Kidney (tissue), 13 donors: ENCODE measurements at regions not wholly inside any gene's neighbourhood (a gene's known extent, or its start where the extent isn't known, plus 50 kb on each side); places are given as distances from the start of the nearest gene placed in this dataset.

Experiments
- DNase-seq, 5 donors: peaks; one replicate each; pipeline ENCODE4 v3.0.0-alpha.2; 2013 to 2020
- FAIRE-seq: peaks from 2 replicates; lab custom pipeline; 2012; peaks lifted over from hg19 to GRCh38; lab: Jason Lieb, UNC
- H3K27ac ChIP-seq, 2 donors: one replicate each; pipeline ENCODE4 v1.7.0; 2013; ENCODE audit warnings: low read depth in 2 of 2, low read length in 2 of 2, inconsistent platforms in 1 of 2
- H3K27me3 ChIP-seq: one replicate; pipeline ENCODE4 v1.7.1; 2013; ENCODE audit warnings: low read length, inconsistent platforms; ENCODE audit not compliant: control insufficient read depth, insufficient read depth
- H3K36me3 ChIP-seq, 3 donors: one replicate each; pipeline versions ENCODE4 v1.7.0 to v1.7.1; 2013; ENCODE audit warnings: low read length in 3 of 3, control low read depth in 1 of 3, inconsistent platforms in 1 of 3; ENCODE audit not compliant: insufficient read depth in 3 of 3, control insufficient read depth in 2 of 3
- H3K4me1 ChIP-seq, 3 donors: one replicate each; pipeline versions ENCODE4 v1.7.0 to v1.7.1; 2013; ENCODE audit warnings: low read length in 3 of 3, inconsistent platforms in 1 of 3, low read depth in 1 of 3; ENCODE audit not compliant: control insufficient read depth in 2 of 3, insufficient read depth in 2 of 3
- H3K4me3 ChIP-seq, 3 donors: one replicate each; pipeline versions ENCODE4 v1.7.0 to v1.8.1; 2013; ENCODE audit warnings: low read length in 3 of 3, control low read depth in 1 of 3, inconsistent platforms in 1 of 3
- H3K9ac ChIP-seq, 3 donors: one replicate each; pipeline versions ENCODE4 v1.7.0 to v1.7.1; 2013; ENCODE audit warnings: low read length in 3 of 3, control low read depth in 1 of 3, inconsistent platforms in 1 of 3
- H3K9me3 ChIP-seq, 3 donors: one replicate each; pipeline versions ENCODE4 v1.7.0 to v1.7.1; 2013; ENCODE audit warnings: low read length in 3 of 3, control low read depth in 1 of 3, inconsistent platforms in 1 of 3; ENCODE audit not compliant: control insufficient read depth in 2 of 3, insufficient read depth in 1 of 3
- intact Hi-C: fragments of 100-400 bp; cut with DNase I; formaldehyde crosslinking; loops from one replicate; pipeline ENCODE4 v1.11.1; 2022
- TF ChIP-seq, protein P1 (sequence below): IDR thresholded peaks from 3 replicates; pipeline ENCODE4 v1.5.1; 2012; ENCODE audit warnings: mild to moderate bottlenecking, moderate library complexity, borderline replicate concordance; ENCODE audit not compliant: insufficient read depth; ENCODE audit errors: extremely low read depth
- donor health status: control.
- donor health status: control.
- donor health status: control.
- donor health status: control.
- donor health status: control.
- donor health status: DM: yes; HTN: yes; CAD: no.
- donor health status: Normal renal cell carcinoma (clear cell type).

DNA sequence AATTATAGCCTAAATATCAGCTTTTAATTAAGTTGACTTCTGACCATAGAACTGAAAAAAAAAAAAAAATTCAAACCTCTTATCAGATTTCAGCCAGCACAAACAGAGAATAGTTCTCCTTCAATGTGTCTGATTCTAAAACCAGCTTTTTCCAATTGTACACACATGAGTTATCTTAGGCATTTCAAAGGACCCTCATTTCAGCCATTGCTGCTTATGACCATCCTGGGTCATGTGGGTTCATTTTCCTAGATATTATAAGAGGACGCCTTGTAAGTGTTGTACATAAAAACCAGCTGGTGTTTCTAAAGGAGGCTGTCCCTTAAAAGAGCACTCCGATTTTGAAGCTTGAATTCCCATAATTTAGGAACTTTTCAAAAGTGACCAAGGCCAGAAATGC, 62.3 kb upstream of the DYNC1I2 start:
- FAIRE-seq (no peak), DNase-seq (peak in 1 of 5 donors; percentile 3)
- no peaks in the 10 kb centered on the region for H3K27me3 ChIP-seq
- H3K4me1 ChIP-seq: no peaks in the 10 kb centered on the region
- no peak overlapping the region for H3K9ac ChIP-seq
- H3K36me3 ChIP-seq: no peaks in the 10 kb centered on the region
- no peak overlapping the region for H3K27ac ChIP-seq
- no peak overlapping the region for H3K4me3 ChIP-seq
- TF ChIP-seq, protein P1, sequence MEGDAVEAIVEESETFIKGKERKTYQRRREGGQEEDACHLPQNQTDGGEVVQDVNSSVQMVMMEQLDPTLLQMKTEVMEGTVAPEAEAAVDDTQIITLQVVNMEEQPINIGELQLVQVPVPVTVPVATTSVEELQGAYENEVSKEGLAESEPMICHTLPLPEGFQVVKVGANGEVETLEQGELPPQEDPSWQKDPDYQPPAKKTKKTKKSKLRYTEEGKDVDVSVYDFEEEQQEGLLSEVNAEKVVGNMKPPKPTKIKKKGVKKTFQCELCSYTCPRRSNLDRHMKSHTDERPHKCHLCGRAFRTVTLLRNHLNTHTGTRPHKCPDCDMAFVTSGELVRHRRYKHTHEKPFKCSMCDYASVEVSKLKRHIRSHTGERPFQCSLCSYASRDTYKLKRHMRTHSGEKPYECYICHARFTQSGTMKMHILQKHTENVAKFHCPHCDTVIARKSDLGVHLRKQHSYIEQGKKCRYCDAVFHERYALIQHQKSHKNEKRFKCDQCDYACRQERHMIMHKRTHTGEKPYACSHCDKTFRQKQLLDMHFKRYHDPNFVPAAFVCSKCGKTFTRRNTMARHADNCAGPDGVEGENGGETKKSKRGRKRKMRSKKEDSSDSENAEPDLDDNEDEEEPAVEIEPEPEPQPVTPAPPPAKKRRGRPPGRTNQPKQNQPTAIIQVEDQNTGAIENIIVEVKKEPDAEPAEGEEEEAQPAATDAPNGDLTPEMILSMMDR: no peak
- peaks cover 0 to 6% (median 0%) of the 10 kb centered on the region in 3 donors for H3K9me3 ChIP-seq
- intact Hi-C loops: no loop called here

- no peaks in the 10 kb centered on the region for H3K4me1 ChIP-seq
- intact Hi-C loops: no loop called here
- H3K9me3 ChIP-seq: peaks cover 0 to 18% (median 0%) of the 10 kb centered on the region in 3 donors
- H3K36me3 ChIP-seq: no peaks in the 10 kb centered on the region
- TF ChIP-seq, protein P1: no peak
- no peaks in the 10 kb centered on the region for H3K27me3 ChIP-seq
- no peak overlapping the region for H3K9ac ChIP-seq
- FAIRE-seq (no peak), DNase-seq (no peak)
- no peak overlapping the region for H3K4me3 ChIP-seq
- no peak overlapping the region for H3K27ac ChIP-seq
These were observed 60.3 kb upstream of the DYNC1I2 start for GRCh38 chr2:171626949-171627348.

DNA sequence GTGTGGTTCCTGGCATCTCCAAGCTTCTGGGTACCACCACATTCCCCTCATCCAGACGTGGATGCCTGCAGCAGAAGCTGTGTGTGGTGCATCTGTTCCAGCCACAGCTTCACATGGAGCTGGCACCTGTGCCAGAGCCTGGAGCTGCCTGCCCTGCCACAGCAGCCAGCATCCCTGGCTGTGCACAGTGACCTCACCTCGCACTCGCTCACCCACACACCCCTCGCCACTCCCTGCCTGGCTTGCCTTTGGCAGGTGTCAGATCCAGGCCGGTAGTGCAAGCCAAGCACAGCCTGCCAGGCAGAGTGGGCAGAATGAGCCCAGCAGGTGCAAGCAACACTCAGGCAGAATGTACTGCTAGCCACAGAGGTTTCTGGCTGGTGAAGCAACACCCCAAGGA, 59.9 kb upstream of the DYNC1I2 start:
- Histone ChIP-seq H3K36me3 (no peaks in the 10 kb centered on the region), H3K27me3 (no peaks in the 10 kb centered on the region), H3K4me1 (no peaks in the 10 kb centered on the region), H3K4me3 (no peak overlapping the region), H3K27ac (no peak overlapping the region), H3K9me3 (peaks cover 0 to 18% (median 0%) of the 10 kb centered on the region in 3 donors), H3K9ac (no peak overlapping the region)
- no peak for DNase-seq
- no peak for FAIRE-seq
- TF ChIP-seq, protein P1: no peak
- intact Hi-C loops: no loop called here

- Histone ChIP-seq H3K36me3 (no peaks in the 10 kb centered on the region), H3K4me1 (no peaks in the 10 kb centered on the region), H3K27me3 (no peaks in the 10 kb centered on the region), H3K9me3 (peaks cover 0 to 18% (median 0%) of the 10 kb centered on the region in 3 donors), H3K27ac (no peak overlapping the region), H3K4me3 (no peak overlapping the region), H3K9ac (no peak overlapping the region)
- intact Hi-C loops: no loop called here
- TF ChIP-seq, protein P1: no peak
- no peak for FAIRE-seq
- no peak for DNase-seq
These were observed 58.2 kb upstream of the DYNC1I2 start for GRCh38 chr2:171629113-171629512.
